HG02610 (cell line): ENCODE measurements at regions not wholly inside any gene's neighbourhood (a gene's known extent, or its start where the extent isn't known, plus 50 kb on each side); places are given as distances from the start of the nearest gene placed in this dataset.
"Not testable (repeated sequence)": the region's sequence is repeated elsewhere in the genome, so short reads cannot be mapped to it uniquely, and the experiment has no call there.

Source experiments
- ATAC-seq: cut with Tn5 transposase; IDR thresholded peaks from one replicate; pipeline ENCODE4 v1.9.1; 2021; ENCODE audit warnings: mild to moderate bottlenecking, moderate library complexity; ENCODE audit not compliant: unreplicated experiment

- no peak for ATAC-seq
Observed at GRCh38 chr5:40356248-40356647, 323.5 kb upstream of the PTGER4 start.

GRCh38 chr5:40355846-40356245 lies 323.9 kb upstream of the PTGER4 start:
- ATAC-seq, result no peak

- ATAC-seq, result no peak
Observed at GRCh38 chr5:40355181-40355580, 324.5 kb upstream of the PTGER4 start.

- no peak for ATAC-seq
Observed at GRCh38 chr5:40354171-40354570, 325.5 kb upstream of the PTGER4 start.

GRCh38 chr5:40353442-40353841 lies 326.3 kb upstream of the PTGER4 start:
- no peak for ATAC-seq

GRCh38 chr5:40347981-40348725 lies 331.6 kb upstream of the PTGER4 start:
- no peak for ATAC-seq

GRCh38 chr5:40346901-40347300 lies 332.8 kb upstream of the PTGER4 start:
- ATAC-seq, result no peak

GRCh38 chr5:40338434-40338833 lies 341.3 kb upstream of the PTGER4 start:
- ATAC-seq, result not testable (repeated sequence)

- no peak for ATAC-seq
Observed at GRCh38 chr5:40334242-40334635, 345.5 kb upstream of the PTGER4 start.

- ATAC-seq, result no peak
Observed at GRCh38 chr5:40333459-40334241, 346.1 kb upstream of the PTGER4 start.

GRCh38 chr5:40332970-40333369 lies 346.7 kb upstream of the PTGER4 start:
- no peak for ATAC-seq

- ATAC-seq, result no peak
Observed at GRCh38 chr5:40331616-40332015, 348.1 kb upstream of the PTGER4 start.

- ATAC-seq, result no peak
Observed at GRCh38 chr5:40321514-40321913, 358.2 kb upstream of the PTGER4 start.

- ATAC-seq, result no peak
Observed at GRCh38 chr5:40318395-40318794, 361.3 kb upstream of the PTGER4 start.

GRCh38 chr5:40317023-40317422 lies 362.7 kb upstream of the PTGER4 start:
- no peak for ATAC-seq

- ATAC-seq, result no peak
Observed at GRCh38 chr5:40315126-40315525, 364.6 kb upstream of the PTGER4 start.

GRCh38 chr5:40314275-40314674 lies 365.4 kb upstream of the PTGER4 start:
- no peak for ATAC-seq

GRCh38 chr5:40312205-40312604 lies 367.5 kb upstream of the PTGER4 start:
- no peak for ATAC-seq

GRCh38 chr5:40309851-40310250 lies 369.9 kb upstream of the PTGER4 start:
- no peak for ATAC-seq

GRCh38 chr5:40308867-40309266 lies 370.8 kb upstream of the PTGER4 start:
- no peak for ATAC-seq

GRCh38 chr5:40307920-40308319 lies 371.8 kb upstream of the PTGER4 start:
- no peak for ATAC-seq

- ATAC-seq, result no peak
Observed at GRCh38 chr5:40306869-40307487, 372.7 kb upstream of the PTGER4 start.
